ENCODE measurements at regions not wholly inside any gene's neighbourhood (a gene's known extent, or its start where the extent isn't known, plus 50 kb on each side); places are given as distances from the start of the nearest gene placed in this dataset.

- H3K27me3 Mint-ChIP-seq = no peaks in the 10 kb centered on the region
- no peak for TF ChIP-seq CTCF (IDR thresholded peaks at IDR 0.05)
- POLR2A ChIA-PET = no interaction called here
- H3K4me1 Mint-ChIP-seq = no peaks in the 10 kb centered on the region
- intact Hi-C loops (cut with micrococcal nuclease) = no loop called here
- H3K4me3 Mint-ChIP-seq = no peak overlapping the region
- no peak for DNase-seq
- CTCF ChIA-PET = no interaction called here
- no peak for ATAC-seq (ENCODE audit: low read depth)
- H3K36me3 Mint-ChIP-seq (ENCODE audit: low read depth) = no peaks in the 10 kb centered on the region
- peaks cover 16% of the 10 kb centered on the region for H3K9me3 Mint-ChIP-seq
- H3K27ac Mint-ChIP-seq = no peak overlapping the region
These were observed 299.1 kb upstream of the TSHZ3 start for GRCh38 chr19:31648347-31648746.

- Mint-ChIP-seq H3K4me3 (no peak overlapping the region), H3K9me3 (peaks cover 6% of the 10 kb centered on the region), H3K27me3 (no peaks in the 10 kb centered on the region), H3K36me3 (ENCODE audit: low read depth) (no peaks in the 10 kb centered on the region), H3K27ac (no peak overlapping the region), H3K4me1 (no peaks in the 10 kb centered on the region)
- TF ChIP-seq CTCF (IDR thresholded peaks at IDR 0.05) = no peak
- DNase-seq (no peak), ATAC-seq (ENCODE audit: low read depth) (no peak)
- ChIA-PET POLR2A (no interaction called here), CTCF (no interaction called here)
- intact Hi-C loops (cut with micrococcal nuclease) = no loop called here
These were observed 307.3 kb upstream of the TSHZ3 start for GRCh38 chr19:31656507-31656906.

- Mint-ChIP-seq H3K27ac (no peak overlapping the region), H3K4me1 (no peaks in the 10 kb centered on the region), H3K27me3 (no peaks in the 10 kb centered on the region), H3K36me3 (ENCODE audit: low read depth) (no peaks in the 10 kb centered on the region), H3K4me3 (no peak overlapping the region), H3K9me3 (peaks cover 8% of the 10 kb centered on the region)
- intact Hi-C loops (cut with micrococcal nuclease) = no loop called here
- no peak for TF ChIP-seq CTCF (IDR thresholded peaks at IDR 0.05)
- ATAC-seq (ENCODE audit: low read depth) (no peak), DNase-seq (no peak)
- POLR2A ChIA-PET = no interaction called here
- CTCF ChIA-PET = no interaction called here
These were observed 310.0 kb upstream of the TSHZ3 start for GRCh38 chr19:31658993-31659896.

- intact Hi-C loops (cut with micrococcal nuclease) = no loop called here
- H3K9me3 Mint-ChIP-seq = peaks cover 4% of the 10 kb centered on the region
- ChIA-PET POLR2A (no interaction called here), CTCF (no interaction called here)
- DNase-seq (no peak), ATAC-seq (ENCODE audit: low read depth) (no peak)
- H3K27ac Mint-ChIP-seq = no peak overlapping the region
- H3K27me3 Mint-ChIP-seq = no peaks in the 10 kb centered on the region
- TF ChIP-seq CTCF (IDR thresholded peaks at IDR 0.05) = no peak
- H3K36me3 Mint-ChIP-seq (ENCODE audit: low read depth) = no peaks in the 10 kb centered on the region
- no peak overlapping the region for H3K4me3 Mint-ChIP-seq
- H3K4me1 Mint-ChIP-seq = no peaks in the 10 kb centered on the region
These were observed 310.6 kb upstream of the TSHZ3 start for GRCh38 chr19:31659897-31660210.

GRCh38 chr19:31664096-31664495 is 314.9 kb upstream of the TSHZ3 start:
- peaks cover 2% of the 10 kb centered on the region for H3K9me3 Mint-ChIP-seq
- no peak for ATAC-seq (ENCODE audit: low read depth)
- no peaks in the 10 kb centered on the region for H3K4me1 Mint-ChIP-seq
- intact Hi-C loops (cut with micrococcal nuclease) = no loop called here
- ChIA-PET CTCF (no interaction called here), POLR2A (no interaction called here)
- no peak for TF ChIP-seq CTCF (IDR thresholded peaks at IDR 0.05)
- no peak for DNase-seq
- no peaks in the 10 kb centered on the region for H3K36me3 Mint-ChIP-seq (ENCODE audit: low read depth)
- no peaks in the 10 kb centered on the region for H3K27me3 Mint-ChIP-seq
- H3K4me3 Mint-ChIP-seq = no peak overlapping the region
- no peak overlapping the region for H3K27ac Mint-ChIP-seq
